IMR-90 (cell line): ENCODE measurements at regions not wholly inside any gene's neighbourhood (a gene's known extent, or its start where the extent isn't known, plus 50 kb on each side); places are given as distances from the start of the nearest gene placed in this dataset.

Experiments
- ATAC-seq: fragments of 200-7000 bp; cut with Tn5 transposase; 2 replicates; pipeline ENCODE4 v1.9.1; 2020; ENCODE audit warnings: low read depth, mild to moderate bottlenecking, moderate library complexity
- BruUV-seq: library from RNA; stranded (reverse); fragments of 400-500 nt; replicated peaks from 2 replicates; lab custom pipeline; 2021; lab: Mats Ljungman, UMichigan
- CTCF ChIA-PET: fragments of 300-600 bp; formaldehyde crosslinking; extraction: SDS; loops from one replicate; lab custom pipeline; 2021; ENCODE audit warnings: antibody characterized with exemption; lab: Yijun Ruan, JAX
- POLR2A ChIA-PET: fragments of 300-600 bp; sonication (Branson Sonifier 250); formaldehyde crosslinking; loops from one replicate; lab custom pipeline; 2022; ENCODE audit warnings: antibody characterized with exemption; ENCODE audit not compliant: unreplicated experiment; lab: Charles Lee
- DNase-seq: peaks from one replicate; pipeline ENCODE4 v3.0.0; 2013
- H2AFZ ChIP-seq: replicated peaks from 2 replicates; pipeline ENCODE3; 2013; ENCODE audit warnings: low read length, mild to moderate bottlenecking; ENCODE audit not compliant: poor library complexity
- H2AK5ac ChIP-seq: 2 replicates; pipeline ENCODE4 v1.6.1; 2013; ENCODE audit warnings: low read depth, low read length, inconsistent platforms
- H2AK9ac ChIP-seq: replicated peaks from 2 replicates; pipeline ENCODE3; 2013; ENCODE audit warnings: mild to moderate bottlenecking, low read depth, low read length, moderate library complexity; ENCODE audit not compliant: poor library complexity
- H2BK120ac ChIP-seq: 2 replicates; pipeline ENCODE4 v1.6.1; 2013; ENCODE audit warnings: low read depth, low read length, inconsistent platforms
- H2BK15ac ChIP-seq: 3 replicates; pipeline ENCODE4 v1.6.1; 2013; ENCODE audit warnings: low read depth, low read length, inconsistent platforms
- H2BK20ac ChIP-seq: 2 replicates; pipeline ENCODE4 v1.6.1; 2013; ENCODE audit warnings: low read depth, mild to moderate bottlenecking, inconsistent platforms, low read length, moderate library complexity
- H2BK5ac ChIP-seq: 2 replicates; pipeline ENCODE4 v1.6.1; 2013; ENCODE audit warnings: mild to moderate bottlenecking, low read depth, low read length, inconsistent platforms; ENCODE audit not compliant: poor library complexity, severe bottlenecking
- H3K14ac ChIP-seq: replicated peaks from 2 replicates; pipeline ENCODE4 v1.6.1; 2013; ENCODE audit warnings: low read depth, low read length, inconsistent platforms
- H3K18ac ChIP-seq: 2 replicates; pipeline ENCODE4 v1.6.1; 2013; ENCODE audit warnings: low read depth, low read length, control low read depth
- H3K23ac ChIP-seq: 2 replicates; pipeline ENCODE4 v1.6.1; 2013; ENCODE audit warnings: low read depth, low read length, inconsistent platforms
- H3K27ac ChIP-seq: 2 replicates; pipeline ENCODE4 v1.5.1; 2013; ENCODE audit warnings: mild to moderate bottlenecking, control low read depth, low read length; ENCODE audit not compliant: insufficient read depth
- H3K27me3 ChIP-seq: 2 replicates; pipeline ENCODE4 v1.6.1; 2013; ENCODE audit warnings: low read length; ENCODE audit not compliant: control insufficient read depth, insufficient read depth
- H3K36me3 ChIP-seq: 2 replicates; pipeline ENCODE4 v1.6.1; 2013; ENCODE audit warnings: low read length, mixed read lengths; ENCODE audit not compliant: control insufficient read depth, insufficient read depth
- H3K4ac ChIP-seq: 2 replicates; pipeline ENCODE4 v1.6.1; 2013; ENCODE audit warnings: low read depth, low read length, inconsistent platforms
- H3K4me1 ChIP-seq: 2 replicates; pipeline ENCODE4 v1.6.1; 2013; ENCODE audit warnings: low read length, mixed read lengths; ENCODE audit not compliant: control insufficient read depth, insufficient read depth
- H3K4me2 ChIP-seq: 2 replicates; pipeline ENCODE4 v1.6.1; 2013; ENCODE audit warnings: low read depth, mild to moderate bottlenecking, control low read depth, low read length, moderate library complexity
- H3K4me3 ChIP-seq: 2 replicates; pipeline ENCODE4 v1.5.1; 2013; ENCODE audit warnings: low read depth, mild to moderate bottlenecking, control low read depth, low read length, moderate library complexity; ENCODE audit not compliant: insufficient read depth
- H3K56ac ChIP-seq: 2 replicates; pipeline ENCODE4 v1.6.1; 2013; ENCODE audit warnings: low read length, inconsistent platforms; ENCODE audit not compliant: insufficient read depth; ENCODE audit errors: extremely low read depth
- H3K79me1 ChIP-seq, 2 experiments: 2 replicates each; pipeline ENCODE4 v1.6.1; 2013; ENCODE audit warnings: low read length in 2 of 2, inconsistent platforms in 1 of 2, low read depth in 1 of 2
- H3K9ac ChIP-seq: 2 replicates; pipeline ENCODE4 v1.6.1; 2013; ENCODE audit warnings: low read depth, low read length, control low read depth
- H3K9me1 ChIP-seq: 2 replicates; pipeline ENCODE4 v1.6.1; 2013; ENCODE audit warnings: low read length, inconsistent platforms; ENCODE audit not compliant: insufficient read depth
- H3K9me3 ChIP-seq: 2 replicates; pipeline ENCODE4 v1.6.1; 2013; ENCODE audit warnings: low read length; ENCODE audit not compliant: control insufficient read depth, insufficient read depth
- H4K20me1 ChIP-seq: 2 replicates; pipeline ENCODE4 v1.6.1; 2013; ENCODE audit warnings: low read length, inconsistent platforms; ENCODE audit not compliant: insufficient read depth
- H4K5ac ChIP-seq: 2 replicates; pipeline ENCODE4 v1.6.1; 2013; ENCODE audit warnings: mild to moderate bottlenecking, low read depth, low read length, control low read depth
- H4K8ac ChIP-seq, 2 experiments: 2 replicates each; pipeline ENCODE4 v1.6.1; 2013; ENCODE audit warnings: low read depth in 2 of 2, low read length in 2 of 2, control low read depth in 1 of 2, inconsistent platforms in 1 of 2
- H4K91ac ChIP-seq: 2 replicates; pipeline ENCODE4 v1.6.1; 2013; ENCODE audit warnings: low read depth, low read length, inconsistent platforms; ENCODE audit not compliant: insufficient read depth
- BHLHE40 ChIP-seq: fragments of 150-350 bp; IDR thresholded peaks from 2 replicates; pipeline ENCODE4 v1.6.1; 2016; ENCODE audit warnings: mild to moderate bottlenecking, low read depth, low read length
- CTCF ChIP-seq: conservative IDR thresholded peaks from 2 replicates; pipeline ENCODE4 v1.5.1; 2012; ENCODE audit warnings: mild to moderate bottlenecking, low read depth, low read length, improper control_type of control experiment
- POLR2A ChIP-seq: IDR thresholded peaks from 2 replicates; pipeline ENCODE4 v1.6.1; 2012; ENCODE audit warnings: mild to moderate bottlenecking, low read depth, low read length
- RAD21 ChIP-seq: IDR thresholded peaks from 2 replicates; pipeline ENCODE4 v1.6.1; 2012; ENCODE audit warnings: low read length, improper control_type of control experiment
- USF2 ChIP-seq: fragments of 150-350 bp; IDR thresholded peaks from 2 replicates; pipeline ENCODE4 v1.6.1; 2017; ENCODE audit warnings: mild to moderate bottlenecking, antibody characterized with exemption, low read length, low read depth
- WGBS, 2 experiments: methylation state at CpG; one replicate each; pipeline versions ENCODE4 v1.1.5 to v1.1.7; 2013; ENCODE audit warnings: missing lambda C conversion rate in 2 of 2; ENCODE audit not compliant: insufficient read length in 1 of 2; ENCODE audit errors: extremely low coverage in 2 of 2; 5-methylcytosine and 5-hydroxymethylcytosine counted together
- dilution Hi-C: fragments of 300-500 bp; cut with HindIII; formaldehyde crosslinking; loops from one replicate; pipeline ENCODE4 v1.14.3; 2018; ENCODE audit warnings: low sequenced_read_pairs; ENCODE audit not compliant: unreplicated experiment
- in situ Hi-C: fragments of 300-500 bp; cut with MboI; formaldehyde crosslinking; loops from 3 replicates; pipeline ENCODE4 v1.14.3; 2019; ENCODE audit warnings: low sequenced_read_pairs, inconsistent platforms, mixed read lengths
- intact Hi-C: fragments of 100-400 bp; cut with micrococcal nuclease; formaldehyde crosslinking; loops from 2 replicates; pipeline ENCODE4 v1.10.0; 2022

GRCh38 chr6:104613416-104614001, 246.2 kb downstream of the HACE1 start:
- no peaks in the 10 kb centered on the region for H3K36me3 ChIP-seq
- no peaks in the 10 kb centered on the region; the same call in 1 of the 2 replicates for H3K27me3 ChIP-seq
- H4K91ac ChIP-seq, result no peak overlapping the region
- H3K79me1 ChIP-seq, result no peaks in the 10 kb centered on the region
- no peak overlapping the region for H3K4ac ChIP-seq
- DNase-seq, result no peak
- no peak for ATAC-seq
- no peak overlapping the region for H2AFZ ChIP-seq
- intact Hi-C loops, result no loop called here
- H2AK5ac ChIP-seq, result no peak overlapping the region
- no peak overlapping the region for H2AK9ac ChIP-seq
- in situ Hi-C loops, result no loop called here
- H3K14ac ChIP-seq, result no peak overlapping the region
- no peak overlapping the region for H4K8ac ChIP-seq
- H3K27ac ChIP-seq, result no peak overlapping the region
- H3K18ac ChIP-seq, result no peak overlapping the region
- no peak overlapping the region for H2BK15ac ChIP-seq
- no peaks in the 10 kb centered on the region for H3K9me3 ChIP-seq
- no TSS peak for BruUV-seq
- H2BK120ac ChIP-seq, result no peak overlapping the region
- no peak overlapping the region for H2BK20ac ChIP-seq
- no peak overlapping the region for H3K23ac ChIP-seq
- no CpG with 5 or more reads among the region's 4 CpGs for WGBS, 2 experiments
- TF ChIP-seq BHLHE40 (no peak), RAD21 (no peak), POLR2A (no peak), USF2 (no peak), CTCF (no peak)
- H3K9ac ChIP-seq, result no peak overlapping the region
- H3K4me3 ChIP-seq, result no peak overlapping the region
- no peak overlapping the region for H2BK5ac ChIP-seq
- H4K5ac ChIP-seq, result no peak overlapping the region
- ChIA-PET CTCF (interaction anchor here (0.9 kb wide), 1 partner anchor 22 kb away, joined by 3 read pairs; no protein-coding TSS in a partner anchor), POLR2A (no interaction called here)
- no peaks in the 10 kb centered on the region for H4K20me1 ChIP-seq
- H3K4me1 ChIP-seq, result no peaks in the 10 kb centered on the region
- no peak overlapping the region for H3K56ac ChIP-seq
- H3K9me1 ChIP-seq, result no peaks in the 10 kb centered on the region
- dilution Hi-C loops, result no loop called here
- no peak overlapping the region; the same call in 1 of the 2 replicates for H3K4me2 ChIP-seq
